ENCODE measurements at regions not wholly inside any gene's neighbourhood (a gene's known extent, or its start where the extent isn't known, plus 50 kb on each side); places are given as distances from the start of the nearest gene placed in this dataset.

DNA sequence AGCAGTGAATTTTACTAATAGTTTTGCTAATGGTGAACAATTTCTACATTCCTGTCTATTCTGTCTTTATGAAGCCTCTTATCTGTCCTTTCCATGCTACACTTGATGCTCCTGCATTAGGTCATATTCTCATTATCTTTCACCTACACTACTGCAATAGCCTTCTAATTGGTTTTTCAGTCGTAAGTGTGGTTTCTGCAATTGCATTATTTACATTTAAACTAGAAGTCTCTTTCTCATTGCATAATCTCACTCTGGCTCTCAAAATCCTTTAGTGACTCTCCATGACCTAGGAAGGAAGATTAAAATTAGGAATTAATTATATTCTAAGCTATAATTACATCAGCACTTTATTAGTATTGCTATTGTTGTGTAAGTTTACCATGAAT, 686.5 kb downstream of the IGSF11 start:
- no peak overlapping the region for H3K4me3 ChIP-seq
- no peaks in the 10 kb centered on the region for H3K79me2 ChIP-seq (ENCODE audit: low read depth)
- no peak overlapping the region for H2AFZ ChIP-seq
- no peak overlapping the region for H3K4me2 ChIP-seq
- no peak for DNase-seq
- intact Hi-C loops (cut with micrococcal nuclease; ENCODE audit: unreplicated experiment), result loop anchor here (10.0 kb wide), 1 partner anchor 277 kb away; no protein-coding TSS in a partner anchor
- no peaks in the 10 kb centered on the region for H3K27me3 ChIP-seq (ENCODE audit: insufficient read depth, low read depth)
- TF ChIP-seq CTCF (conservative IDR thresholded peaks at IDR 0.05), result no peak
- no peak for TF ChIP-seq EZH2 (IDR thresholded peaks at IDR 0.05; ENCODE audit: low read depth)
- no TSS peak for BruUV-seq (replicated peaks)
- no peaks in the 10 kb centered on the region; the same call in 1 of the 2 replicates for H4K20me1 ChIP-seq (ENCODE audit: insufficient read depth)
- no peaks in the 10 kb centered on the region for H3K4me1 ChIP-seq (replicated peaks; ENCODE audit: insufficient read depth)
- H3K36me3 ChIP-seq (ENCODE audit: low read depth), result no peaks in the 10 kb centered on the region
- H3K9me2 ChIP-seq (ENCODE audit: insufficient read depth), result no peaks in the 10 kb centered on the region
- ChIA-PET CTCF (no interaction called here), POLR2A (ENCODE audit: unreplicated experiment) (no interaction called here)
- no peaks in the 10 kb centered on the region for H3F3A ChIP-seq (ENCODE audit: insufficient read depth, low read depth)
- no peaks in the 10 kb centered on the region for H3K9me3 ChIP-seq (ENCODE audit: insufficient read depth, low read depth)
- H3K27ac ChIP-seq, result no peak overlapping the region

- Histone ChIP-seq H3K9me2 (ENCODE audit: insufficient read depth) (no peaks in the 10 kb centered on the region), H3K4me2 (no peak overlapping the region), H3K27ac (no peak overlapping the region), H3K79me2 (ENCODE audit: low read depth) (no peaks in the 10 kb centered on the region), H3K27me3 (ENCODE audit: insufficient read depth, low read depth) (no peaks in the 10 kb centered on the region), H3F3A (ENCODE audit: insufficient read depth, low read depth) (no peaks in the 10 kb centered on the region), H3K4me3 (no peak overlapping the region), H3K36me3 (ENCODE audit: low read depth) (no peaks in the 10 kb centered on the region), H4K20me1 (ENCODE audit: insufficient read depth) (no peaks in the 10 kb centered on the region), H2AFZ (no peak overlapping the region), H3K9me3 (ENCODE audit: insufficient read depth, low read depth) (no peaks in the 10 kb centered on the region), H3K4me1 (replicated peaks; ENCODE audit: insufficient read depth) (no peaks in the 10 kb centered on the region)
- no peak for TF ChIP-seq EZH2 (IDR thresholded peaks at IDR 0.05; ENCODE audit: low read depth)
- no peak for TF ChIP-seq CTCF (conservative IDR thresholded peaks at IDR 0.05)
- POLR2A ChIA-PET (ENCODE audit: unreplicated experiment), result no interaction called here
- intact Hi-C loops (cut with micrococcal nuclease; ENCODE audit: unreplicated experiment), result no loop called here
- no peak for DNase-seq
- CTCF ChIA-PET, result no interaction called here
- no TSS peak for BruUV-seq (replicated peaks)
These were observed 680.1 kb downstream of the IGSF11 start for GRCh38 chr3:118354556-118354955.

DNA sequence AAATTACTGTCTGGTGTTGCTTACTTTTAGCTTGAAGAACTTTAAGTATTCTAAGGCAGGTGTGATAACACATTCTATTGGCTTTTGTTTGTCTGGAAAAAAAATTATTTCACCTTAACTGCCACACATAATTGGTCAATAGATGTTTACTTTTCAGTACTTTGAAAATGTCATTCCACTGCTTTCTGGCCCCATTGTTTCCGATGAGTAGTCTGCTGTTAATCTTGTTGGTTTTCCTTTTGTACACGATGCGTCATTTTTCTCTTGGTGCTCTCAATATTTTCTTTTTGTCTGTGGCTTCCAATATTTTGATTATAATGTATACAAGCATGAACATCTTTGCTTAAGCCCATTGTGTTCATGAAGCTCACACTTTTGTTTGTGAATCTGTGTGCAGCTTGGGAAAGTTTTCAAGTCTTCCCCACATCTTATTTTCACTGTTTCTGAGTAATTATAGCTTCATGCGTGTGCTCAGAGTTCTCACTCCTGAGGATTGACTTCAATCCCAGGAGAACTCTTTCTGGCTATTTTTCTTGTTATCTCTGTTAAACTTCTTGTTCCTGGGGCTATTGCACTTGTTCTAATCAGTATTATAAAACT, 664.7 kb downstream of the IGSF11 start:
- Histone ChIP-seq H3K27ac (no peak overlapping the region), H3K9me2 (ENCODE audit: insufficient read depth) (peaks cover 3% of the 10 kb centered on the region), H3K9me3 (ENCODE audit: insufficient read depth, low read depth) (peaks cover 11% of the 10 kb centered on the region), H3K4me1 (replicated peaks; ENCODE audit: insufficient read depth) (no peaks in the 10 kb centered on the region), H2AFZ (no peak overlapping the region), H3K36me3 (ENCODE audit: low read depth) (no peaks in the 10 kb centered on the region), H3F3A (ENCODE audit: insufficient read depth, low read depth) (no peaks in the 10 kb centered on the region), H3K4me2 (no peak overlapping the region), H3K27me3 (ENCODE audit: insufficient read depth, low read depth) (no peaks in the 10 kb centered on the region), H3K79me2 (ENCODE audit: low read depth) (no peaks in the 10 kb centered on the region), H4K20me1 (ENCODE audit: insufficient read depth) (no peaks in the 10 kb centered on the region), H3K4me3 (no peak overlapping the region)
- ChIA-PET CTCF (no interaction called here), POLR2A (ENCODE audit: unreplicated experiment) (no interaction called here)
- TF ChIP-seq CTCF (conservative IDR thresholded peaks at IDR 0.05) (no peak), EZH2 (IDR thresholded peaks at IDR 0.05; ENCODE audit: low read depth) (no peak)
- DNase-seq, result no peak
- no TSS peak for BruUV-seq (replicated peaks)
- intact Hi-C loops (cut with micrococcal nuclease; ENCODE audit: unreplicated experiment), result no loop called here

Data from PC-9 (cell line).